ENCODE measurements at regions not wholly inside any gene's neighbourhood (a gene's known extent, or its start where the extent isn't known, plus 50 kb on each side); places are given as distances from the start of the nearest gene placed in this dataset.

- no peak for DNase-seq (ENCODE audit: low read depth in 2 of 2)
Measured at GRCh38 chr1:98384461-98385141, 276.9 kb upstream of the SNX7 start.

GRCh38 chr1:98382986-98383740 lies 278.4 kb upstream of the SNX7 start:
- no peak for DNase-seq (ENCODE audit: low read depth in 2 of 2)

GRCh38 chr1:98382586-98382985 lies 278.9 kb upstream of the SNX7 start:
- no peak for DNase-seq (ENCODE audit: low read depth in 2 of 2)

GRCh38 chr1:98374098-98374497 lies 287.4 kb upstream of the SNX7 start:
- DNase-seq (ENCODE audit: low read depth in 2 of 2), result no peak

- no peak for DNase-seq (ENCODE audit: low read depth in 2 of 2)
Measured at GRCh38 chr1:98373056-98373455, 288.5 kb upstream of the SNX7 start.

GRCh38 chr1:98371764-98372163 lies 289.8 kb upstream of the SNX7 start:
- no peak for DNase-seq (ENCODE audit: low read depth in 2 of 2)

GRCh38 chr1:98369463-98369862 lies 292.1 kb upstream of the SNX7 start:
- no peak for DNase-seq (ENCODE audit: low read depth in 2 of 2)

GRCh38 chr1:98368995-98369394 lies 292.5 kb upstream of the SNX7 start:
- DNase-seq (ENCODE audit: low read depth in 2 of 2), result no peak

- no peak for DNase-seq (ENCODE audit: low read depth in 2 of 2)
Measured at GRCh38 chr1:98367426-98367825, 294.1 kb upstream of the SNX7 start.

GRCh38 chr1:98366343-98366742 lies 295.2 kb upstream of the SNX7 start:
- DNase-seq (ENCODE audit: low read depth in 2 of 2), result no peak

- DNase-seq (ENCODE audit: low read depth in 2 of 2), result no peak
Measured at GRCh38 chr1:98364544-98364943, 297.0 kb upstream of the SNX7 start.

GRCh38 chr1:98360864-98361263 lies 300.7 kb upstream of the SNX7 start:
- no peak for DNase-seq (ENCODE audit: low read depth in 2 of 2)

- DNase-seq (ENCODE audit: low read depth in 2 of 2), result no peak
Measured at GRCh38 chr1:98355656-98356383, 305.7 kb upstream of the SNX7 start.

- DNase-seq (ENCODE audit: low read depth in 2 of 2), result no peak
Measured at GRCh38 chr1:98352378-98352777, 309.1 kb upstream of the SNX7 start.

- DNase-seq (ENCODE audit: low read depth in 2 of 2), result no peak
Measured at GRCh38 chr1:98351561-98351960, 310.0 kb upstream of the SNX7 start.

- DNase-seq (ENCODE audit: low read depth in 2 of 2), result no peak
Measured at GRCh38 chr1:98345417-98345816, 316.1 kb upstream of the SNX7 start.

- no peak for DNase-seq (ENCODE audit: low read depth in 2 of 2)
Measured at GRCh38 chr1:98344731-98345130, 316.8 kb upstream of the SNX7 start.

- DNase-seq (ENCODE audit: low read depth in 2 of 2), result no peak
Measured at GRCh38 chr1:98342566-98342965, 319.0 kb upstream of the SNX7 start.

- no peak for DNase-seq (ENCODE audit: low read depth in 2 of 2)
Measured at GRCh38 chr1:98340511-98340910, 321.0 kb upstream of the SNX7 start.

GRCh38 chr1:98336472-98337083 lies 324.9 kb upstream of the SNX7 start:
- DNase-seq (ENCODE audit: low read depth in 2 of 2), result no peak

GRCh38 chr1:98333936-98334335 lies 327.6 kb upstream of the SNX7 start:
- DNase-seq (ENCODE audit: low read depth in 2 of 2), result no peak

- DNase-seq (ENCODE audit: low read depth in 2 of 2), result no peak
Measured at GRCh38 chr1:98333406-98333805, 328.1 kb upstream of the SNX7 start.

All from stimulated activated CD8-positive, alpha-beta memory T cell treated with anti-CD3 and anti-CD28 coated beads, Interleukin-7, amount 100 ng/mL, for 1 hour (primary cell).